ENCODE measurements at regions not wholly inside any gene's neighbourhood (a gene's known extent, or its start where the extent isn't known, plus 50 kb on each side); places are given as distances from the start of the nearest gene placed in this dataset.

DNA sequence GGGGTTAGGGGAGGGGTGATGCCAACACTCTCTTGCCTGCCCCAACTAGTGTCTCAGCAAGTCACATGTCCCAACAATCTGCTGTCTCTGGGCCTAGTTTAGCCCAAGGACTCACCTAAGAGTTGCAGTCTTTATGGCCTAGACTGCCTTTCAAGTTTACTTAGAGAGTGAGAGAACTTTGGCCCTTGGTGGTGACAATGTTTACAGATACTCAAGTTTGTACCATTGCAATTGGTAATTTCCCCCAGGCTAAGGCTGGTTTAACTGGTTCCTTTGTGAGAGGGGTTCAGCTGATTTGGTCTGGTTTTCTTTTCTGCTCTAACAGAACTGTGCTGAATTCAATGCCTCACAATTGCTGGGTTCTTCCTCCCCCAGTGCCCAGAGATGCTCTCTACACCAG, 1279.9 kb upstream of the EYS start:
- no peak overlapping the region for H3K27ac Mint-ChIP-seq
- H3K36me3 Mint-ChIP-seq: peaks cover 2% of the 10 kb centered on the region
- H3K27me3 Mint-ChIP-seq: peaks cover 1% of the 10 kb centered on the region
- no peaks in the 10 kb centered on the region for H3K4me1 Mint-ChIP-seq
- H3K4me3 Mint-ChIP-seq: no peak overlapping the region
- peaks cover 4 to 31% (median 12%) of the 10 kb centered on the region in 3 donors for H3K9me3 Mint-ChIP-seq

DNA sequence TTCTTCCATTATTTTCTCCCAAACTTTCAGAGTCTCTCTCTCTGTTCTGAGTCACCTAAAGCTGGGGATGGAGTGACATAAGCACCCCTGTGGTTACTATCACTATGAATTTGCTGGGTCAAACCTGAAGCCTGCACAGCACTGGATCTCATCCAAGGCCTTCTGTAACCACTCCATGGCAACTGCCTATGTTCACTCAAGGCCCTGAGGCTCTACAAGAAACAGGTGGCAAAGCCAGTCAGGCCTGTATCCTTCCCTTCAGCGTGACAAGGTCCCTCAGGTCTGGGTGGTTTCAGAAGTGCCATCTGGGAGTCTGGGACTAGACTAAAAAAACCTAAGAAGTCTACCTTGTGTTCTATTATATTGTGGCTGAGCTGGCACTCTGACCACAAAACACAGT, 1278.8 kb upstream of the EYS start:
- peaks cover 2% of the 10 kb centered on the region for H3K36me3 Mint-ChIP-seq
- H3K27ac Mint-ChIP-seq: no peak overlapping the region
- H3K4me3 Mint-ChIP-seq: no peak overlapping the region
- peaks cover 1% of the 10 kb centered on the region for H3K27me3 Mint-ChIP-seq
- no peaks in the 10 kb centered on the region for H3K4me1 Mint-ChIP-seq
- peaks cover 2 to 30% (median 12%) of the 10 kb centered on the region in 3 donors for H3K9me3 Mint-ChIP-seq

DNA sequence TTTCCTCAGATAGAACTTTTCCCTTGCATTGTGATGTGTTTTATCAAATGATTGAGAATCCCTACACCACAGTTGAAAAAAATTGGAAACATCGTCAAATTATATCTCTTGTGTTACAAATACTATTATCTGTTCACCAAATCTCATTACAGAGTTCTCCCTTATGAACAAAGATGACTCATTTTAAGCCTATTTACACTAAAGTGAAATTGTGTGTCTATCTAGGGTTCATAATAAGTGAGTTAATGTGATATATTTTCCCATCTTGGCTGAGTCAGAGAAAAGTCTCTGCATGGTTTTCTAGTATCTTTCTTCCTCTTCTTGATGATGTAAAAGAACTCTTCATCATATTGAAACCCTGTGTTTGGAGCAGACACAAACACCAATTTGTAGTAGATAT, 1263.3 kb upstream of the EYS start:
- no peaks in the 10 kb centered on the region for H3K36me3 Mint-ChIP-seq
- H3K27ac Mint-ChIP-seq: no peak overlapping the region
- no peaks in the 10 kb centered on the region for H3K27me3 Mint-ChIP-seq
- H3K9me3 Mint-ChIP-seq: peaks cover 0 to 1% (median 0%) of the 10 kb centered on the region in 3 donors
- H3K4me1 Mint-ChIP-seq: no peaks in the 10 kb centered on the region
- no peak overlapping the region for H3K4me3 Mint-ChIP-seq

DNA sequence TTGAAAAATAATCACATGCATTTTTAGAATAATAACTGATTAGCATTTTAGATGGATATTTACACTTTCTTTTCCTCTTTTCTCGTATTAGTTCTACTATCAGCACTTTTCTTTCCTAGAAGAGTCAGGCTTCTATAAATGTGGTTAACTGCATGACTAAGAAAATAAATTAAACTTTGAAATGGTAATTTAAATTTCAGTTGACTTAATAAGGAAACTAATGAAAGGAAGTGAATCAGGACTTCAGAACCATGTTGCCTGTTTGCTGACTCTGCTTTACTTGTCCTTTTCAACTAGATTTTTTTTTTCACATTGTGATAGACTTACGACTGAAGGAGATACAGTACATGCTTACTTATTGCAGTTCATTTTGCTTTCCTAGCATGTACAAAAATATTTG, 1258.2 kb upstream of the EYS start:
- H3K36me3 Mint-ChIP-seq: no peaks in the 10 kb centered on the region
- H3K27me3 Mint-ChIP-seq: no peaks in the 10 kb centered on the region

DNA sequence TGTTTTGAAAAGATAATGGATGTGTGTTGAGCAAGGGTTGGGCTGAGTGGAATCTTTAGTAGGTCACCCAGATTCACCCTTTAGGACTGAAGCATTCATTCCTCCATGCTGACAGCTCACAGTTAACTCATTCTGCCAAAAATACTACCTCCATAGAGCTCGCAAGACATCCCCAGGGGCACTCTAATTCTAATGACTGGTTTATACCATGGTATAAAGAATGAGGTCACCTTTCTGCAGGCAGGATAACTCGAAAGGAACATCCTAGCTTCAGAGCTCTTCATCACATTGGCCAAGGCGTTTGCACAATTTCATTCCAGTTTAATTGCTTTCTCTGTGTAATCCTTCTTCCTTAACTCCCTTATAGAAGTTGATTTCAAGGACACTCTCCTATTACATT, 1257.2 kb upstream of the EYS start:
- Mint-ChIP-seq H3K27ac (no peak overlapping the region), H3K4me3 (no peak overlapping the region), H3K36me3 (no peaks in the 10 kb centered on the region), H3K9me3 (peaks cover 0 to 7% (median 3%) of the 10 kb centered on the region in 3 donors), H3K4me1 (no peaks in the 10 kb centered on the region), H3K27me3 (no peaks in the 10 kb centered on the region)

More for the DNA sequence above, 1258.2 kb upstream of the EYS start:
- peaks cover 0 to 7% (median 3%) of the 10 kb centered on the region in 3 donors for H3K9me3 Mint-ChIP-seq
- H3K27ac Mint-ChIP-seq: no peak overlapping the region
- H3K4me3 Mint-ChIP-seq: no peak overlapping the region
- H3K4me1 Mint-ChIP-seq: no peaks in the 10 kb centered on the region

DNA sequence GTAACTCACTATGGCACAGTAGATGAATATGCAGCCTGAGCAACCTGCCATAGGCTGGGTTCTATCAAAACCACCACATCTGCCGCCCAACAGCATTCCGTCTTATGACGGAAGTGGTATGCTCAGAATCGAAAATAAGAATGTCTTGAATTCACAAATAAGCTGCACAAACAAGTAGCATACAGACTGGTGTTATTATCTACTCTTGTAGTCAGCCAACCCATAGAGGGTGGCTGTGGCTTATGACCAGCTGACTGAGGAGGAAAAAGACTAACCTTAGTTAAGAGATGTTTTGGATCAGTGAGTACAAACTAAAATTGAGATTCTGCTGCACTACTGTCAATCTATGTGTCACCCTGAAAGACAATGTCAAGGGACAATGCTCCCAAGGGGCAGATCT, 1255.1 kb upstream of the EYS start:
- Mint-ChIP-seq H3K27ac (no peak overlapping the region), H3K4me1 (no peaks in the 10 kb centered on the region), H3K9me3 (peaks cover 0 to 12% (median 2%) of the 10 kb centered on the region in 3 donors), H3K36me3 (no peaks in the 10 kb centered on the region), H3K27me3 (no peaks in the 10 kb centered on the region), H3K4me3 (no peak overlapping the region)

DNA sequence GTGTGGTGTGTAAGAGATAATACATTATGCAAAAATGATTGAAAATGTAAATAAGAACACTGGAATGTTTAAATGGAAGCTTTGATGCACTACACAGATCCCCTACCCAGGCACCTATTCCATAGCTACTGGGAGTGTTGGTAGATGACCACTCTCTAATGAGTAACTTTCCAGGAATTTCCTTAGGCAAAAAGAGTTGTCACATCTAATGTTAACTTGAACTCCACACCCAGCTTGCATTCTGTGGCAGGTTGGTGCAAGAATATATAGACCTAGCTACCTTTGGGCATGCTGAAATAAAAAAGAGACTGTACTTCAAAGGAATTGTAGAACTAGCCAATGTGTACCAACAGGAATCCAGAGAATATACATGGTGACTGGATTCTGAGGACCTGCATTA, 1254.2 kb upstream of the EYS start:
- H3K9me3 Mint-ChIP-seq: peaks cover 0 to 12% (median 2%) of the 10 kb centered on the region in 3 donors
- no peaks in the 10 kb centered on the region for H3K36me3 Mint-ChIP-seq
- H3K4me1 Mint-ChIP-seq: no peaks in the 10 kb centered on the region
- no peak overlapping the region for H3K4me3 Mint-ChIP-seq
- no peak overlapping the region for H3K27ac Mint-ChIP-seq
- no peaks in the 10 kb centered on the region for H3K27me3 Mint-ChIP-seq

DNA sequence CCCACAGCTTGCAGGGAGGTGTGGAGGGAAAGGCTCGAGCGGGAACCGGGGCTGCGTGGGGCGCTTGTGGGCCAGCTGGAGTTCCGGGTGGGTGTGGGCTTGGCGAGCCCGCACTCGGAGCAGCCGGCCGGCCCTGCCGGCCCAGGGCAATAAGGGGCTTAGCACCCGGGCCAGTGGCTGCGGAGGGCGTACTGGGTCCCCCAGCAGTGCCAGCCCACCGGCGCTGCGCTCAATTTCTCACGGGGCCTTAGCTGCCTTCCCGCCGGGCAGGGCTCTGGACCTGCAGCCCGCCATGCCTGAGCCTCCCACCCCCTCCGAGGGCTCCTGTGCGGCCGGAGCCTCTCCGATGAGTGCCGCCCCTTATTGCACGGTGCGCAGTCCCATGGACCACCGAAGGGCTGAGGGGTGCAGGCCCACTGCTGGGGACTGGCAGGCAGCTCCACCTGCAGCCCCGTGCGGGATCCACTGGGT, 1242.2 kb upstream of the EYS start:
- H3K9me3 Mint-ChIP-seq: peaks cover 0 to 4% (median 2%) of the 10 kb centered on the region in 3 donors
- no peaks in the 10 kb centered on the region for H3K4me1 Mint-ChIP-seq
- peak overlapping the region in 1 of 3 donors; percentile 64 for H3K27ac Mint-ChIP-seq
- no peaks in the 10 kb centered on the region for H3K36me3 Mint-ChIP-seq
- H3K27me3 Mint-ChIP-seq: no peaks in the 10 kb centered on the region
- H3K4me3 Mint-ChIP-seq: no peak overlapping the region

DNA sequence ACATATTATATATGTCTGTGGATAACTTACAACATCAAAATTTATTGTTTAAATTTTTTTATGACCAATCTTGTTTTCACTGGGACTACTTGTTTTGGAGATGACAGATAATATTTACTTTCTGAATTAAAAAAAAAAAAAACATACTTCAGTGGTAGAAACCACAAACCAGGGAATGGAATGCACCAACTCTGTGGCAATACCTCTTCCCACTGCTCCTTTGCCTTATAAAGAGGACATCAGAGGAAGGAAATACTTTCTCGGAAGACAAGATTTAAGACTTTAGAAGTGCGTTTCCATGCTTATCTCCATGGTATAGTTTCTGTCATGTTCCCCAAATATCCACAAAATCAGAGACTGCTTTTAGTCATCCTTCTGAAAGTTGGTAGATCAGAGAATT, 1241.1 kb upstream of the EYS start:
- Mint-ChIP-seq H3K4me3 (no peak overlapping the region), H3K27me3 (no peaks in the 10 kb centered on the region)

DNA sequence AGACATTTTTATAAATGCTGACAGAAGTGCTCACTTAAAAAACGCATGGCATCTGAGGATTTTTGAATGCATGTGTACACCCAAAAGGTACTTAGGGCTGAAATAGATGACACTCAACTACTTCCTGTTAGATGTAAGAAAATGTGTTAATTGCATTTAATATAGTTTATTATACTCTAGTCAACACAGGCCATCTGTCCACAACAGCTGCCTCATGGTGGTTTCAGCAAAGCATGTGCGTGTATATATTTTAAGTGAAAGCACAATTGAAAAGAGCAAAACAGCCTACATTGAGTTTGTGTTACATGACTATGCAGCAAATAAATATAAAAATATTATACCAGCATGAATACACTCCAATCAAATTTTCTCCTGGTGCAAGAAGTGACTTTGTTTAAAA, 1233.0 kb upstream of the EYS start:
- H3K4me3 Mint-ChIP-seq: no peak overlapping the region
- peaks cover 0 to 16% (median 13%) of the 10 kb centered on the region in 3 donors for H3K9me3 Mint-ChIP-seq
- no peaks in the 10 kb centered on the region for H3K4me1 Mint-ChIP-seq
- no peak overlapping the region for H3K27ac Mint-ChIP-seq
- no peaks in the 10 kb centered on the region for H3K36me3 Mint-ChIP-seq
- H3K27me3 Mint-ChIP-seq: no peaks in the 10 kb centered on the region

More for the DNA sequence above, 1241.1 kb upstream of the EYS start:
- H3K9me3 Mint-ChIP-seq: peaks cover 0 to 5% (median 4%) of the 10 kb centered on the region in 3 donors
- H3K4me1 Mint-ChIP-seq: no peaks in the 10 kb centered on the region
- H3K36me3 Mint-ChIP-seq: no peaks in the 10 kb centered on the region
- no peak overlapping the region for H3K27ac Mint-ChIP-seq

DNA sequence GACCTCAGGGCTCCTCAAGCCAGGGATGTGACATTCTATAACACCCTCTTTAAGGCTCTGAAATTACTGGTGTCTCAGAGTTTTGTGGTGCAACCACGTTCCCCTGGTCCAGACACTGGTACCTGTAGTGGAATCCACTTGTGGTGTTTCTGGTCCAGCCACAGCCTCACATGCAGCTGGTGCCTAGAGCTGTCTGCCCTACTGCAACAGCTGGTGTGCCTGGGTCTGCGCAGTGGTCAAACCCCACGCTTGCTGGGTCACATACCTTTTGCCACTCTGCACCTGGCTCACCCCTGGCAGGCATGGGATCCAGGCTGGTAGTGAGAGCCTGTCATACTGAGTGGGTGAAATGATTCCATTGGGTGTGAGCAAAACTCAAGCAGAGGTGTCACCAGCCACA, 1230.2 kb upstream of the EYS start:
- Mint-ChIP-seq H3K4me3 (no peak overlapping the region), H3K27ac (no peak overlapping the region), H3K9me3 (peaks cover 1 to 8% (median 7%) of the 10 kb centered on the region in 3 donors), H3K4me1 (no peaks in the 10 kb centered on the region), H3K27me3 (no peaks in the 10 kb centered on the region), H3K36me3 (no peaks in the 10 kb centered on the region)

DNA sequence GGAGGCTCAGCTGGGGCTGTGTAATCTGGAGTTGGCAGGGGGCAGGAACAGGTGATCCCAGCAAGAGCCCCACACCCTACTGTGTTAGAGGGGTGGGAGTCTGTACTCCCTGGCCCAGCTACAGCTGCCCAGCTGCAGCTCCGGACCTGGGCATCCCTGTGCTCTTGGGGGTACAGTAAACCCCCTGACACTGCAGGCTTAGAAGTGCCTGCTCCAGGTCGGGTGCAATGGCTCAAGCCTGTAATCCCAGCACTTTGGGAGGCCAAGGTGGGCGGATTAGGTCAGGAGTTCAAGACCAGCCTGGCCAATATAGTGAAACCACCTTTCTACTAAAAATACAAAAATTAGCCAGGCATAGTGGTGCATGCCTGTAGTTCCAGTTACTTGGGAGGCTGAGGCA, 1228.6 kb upstream of the EYS start:
- peak overlapping the region in 1 of 4 donors; percentile 65 for H3K4me3 Mint-ChIP-seq
- H3K4me1 Mint-ChIP-seq: no peaks in the 10 kb centered on the region
- no peaks in the 10 kb centered on the region for H3K27me3 Mint-ChIP-seq
- no peaks in the 10 kb centered on the region for H3K36me3 Mint-ChIP-seq
- H3K9me3 Mint-ChIP-seq: peaks cover 1 to 12% (median 7%) of the 10 kb centered on the region in 3 donors
- H3K27ac Mint-ChIP-seq: no peak overlapping the region

DNA sequence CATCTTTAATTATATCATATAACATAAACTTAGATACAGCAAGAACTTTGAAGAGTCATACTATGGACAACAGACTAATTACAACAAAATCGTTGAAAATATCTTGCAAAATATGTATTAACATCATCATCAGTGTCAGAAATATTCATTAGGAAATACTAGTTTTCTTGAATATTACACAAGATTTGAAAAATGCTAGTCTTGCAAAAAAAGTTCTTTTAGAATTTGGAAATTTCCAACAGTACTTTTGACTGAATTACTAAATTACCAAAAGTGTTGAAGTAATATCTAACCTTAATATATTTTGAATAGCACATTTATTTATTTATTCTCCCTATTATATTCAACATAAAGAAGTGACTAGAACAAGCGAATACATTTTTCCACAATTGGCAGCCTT, 1224.8 kb upstream of the EYS start:
- Mint-ChIP-seq H3K9me3 (peaks cover 1 to 21% (median 9%) of the 10 kb centered on the region in 3 donors), H3K27ac (no peak overlapping the region), H3K36me3 (no peaks in the 10 kb centered on the region), H3K4me1 (no peaks in the 10 kb centered on the region), H3K4me3 (no peak overlapping the region), H3K27me3 (no peaks in the 10 kb centered on the region)

DNA sequence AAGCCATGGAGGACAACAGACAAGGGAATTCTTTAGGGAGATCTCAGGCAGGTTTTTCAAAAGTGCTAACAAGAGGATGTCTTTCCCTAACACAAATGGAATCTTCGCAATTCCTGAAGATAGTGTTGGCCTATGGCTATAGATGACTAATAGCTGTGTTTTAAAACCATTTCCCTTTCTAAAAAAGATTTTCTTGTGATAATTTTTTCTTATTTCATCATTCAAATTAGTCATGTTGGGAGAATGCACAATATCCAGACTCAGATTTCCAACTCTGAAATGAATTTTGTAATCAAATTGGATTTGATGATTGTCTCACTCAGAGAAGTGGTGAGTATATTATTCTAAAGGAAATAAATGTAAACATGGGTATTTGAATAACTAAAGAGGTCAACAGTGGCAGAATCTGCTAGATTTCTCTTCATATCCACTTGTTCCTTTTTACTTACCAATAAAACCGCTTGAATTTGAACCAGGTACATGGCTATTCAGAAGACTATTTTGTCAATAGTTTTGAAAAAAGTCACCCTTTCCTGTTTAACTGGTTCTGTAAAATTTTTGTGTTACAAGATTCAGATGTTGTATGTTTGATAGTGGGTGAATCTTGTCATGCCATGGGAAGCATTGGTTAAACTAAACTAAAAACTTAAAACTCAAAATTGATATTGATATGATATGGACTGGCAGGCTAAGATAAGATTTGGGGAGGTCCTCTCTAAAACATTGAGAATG, 1223.7 kb upstream of the EYS start:
- Mint-ChIP-seq H3K36me3 (no peaks in the 10 kb centered on the region), H3K27ac (no peak overlapping the region), H3K4me3 (no peak overlapping the region), H3K9me3 (peaks cover 4 to 29% (median 5%) of the 10 kb centered on the region in 3 donors), H3K27me3 (no peaks in the 10 kb centered on the region), H3K4me1 (no peaks in the 10 kb centered on the region)

DNA sequence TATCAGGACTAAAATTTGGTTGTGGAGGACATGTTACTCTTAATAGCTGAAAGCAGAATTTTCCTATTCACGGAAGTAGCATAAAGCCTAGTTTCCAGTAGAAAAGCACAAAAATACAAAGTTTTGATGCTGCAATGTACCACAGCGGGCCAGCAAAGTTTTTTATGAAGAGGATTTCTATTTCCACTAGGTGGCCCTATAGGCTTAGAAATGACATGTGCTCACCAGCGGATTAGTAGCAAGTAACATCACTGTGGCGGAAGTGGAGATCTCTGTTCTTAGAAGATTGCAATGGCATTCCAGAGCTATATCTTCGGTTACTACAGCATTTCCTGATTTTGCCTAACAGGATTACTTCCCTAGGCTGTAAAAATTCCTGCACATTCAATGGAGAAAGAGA, 1219.0 kb upstream of the EYS start:
- Mint-ChIP-seq H3K4me1 (no peaks in the 10 kb centered on the region), H3K36me3 (peaks cover 2% of the 10 kb centered on the region), H3K27me3 (no peaks in the 10 kb centered on the region), H3K4me3 (no peak overlapping the region), H3K27ac (no peak overlapping the region), H3K9me3 (peaks cover 8 to 43% (median 8%) of the 10 kb centered on the region in 3 donors)

DNA sequence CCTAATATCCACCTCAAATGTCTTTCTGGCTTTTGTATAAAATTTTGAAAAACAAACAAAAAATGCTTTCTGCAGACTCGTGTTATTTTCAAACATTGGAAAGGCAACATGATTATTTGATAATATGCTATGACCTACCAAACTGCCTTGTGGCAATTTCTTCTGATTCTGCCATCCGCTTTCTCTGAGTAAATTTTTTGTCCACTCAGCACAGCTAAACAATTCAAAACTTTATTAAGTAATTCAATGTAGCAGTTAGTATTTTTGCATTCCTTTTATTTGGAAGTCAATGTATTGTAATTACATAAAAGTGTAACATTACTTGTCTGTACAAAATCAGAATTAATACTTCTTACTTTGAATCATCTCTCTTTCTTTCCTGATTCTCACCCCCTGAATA, 1206.6 kb upstream of the EYS start:
- Mint-ChIP-seq H3K27me3 (no peaks in the 10 kb centered on the region), H3K4me3 (no peak overlapping the region), H3K9me3 (peaks cover 0 to 5% (median 2%) of the 10 kb centered on the region in 3 donors), H3K27ac (no peak overlapping the region), H3K36me3 (no peaks in the 10 kb centered on the region), H3K4me1 (no peaks in the 10 kb centered on the region)
